ENCODE measurements at regions not wholly inside any gene's neighbourhood (a gene's known extent, or its start where the extent isn't known, plus 50 kb on each side); places are given as distances from the start of the nearest gene placed in this dataset.
A peak's percentile ranks its signal among the peaks of the same experiment; 100 is the strongest.

DNA sequence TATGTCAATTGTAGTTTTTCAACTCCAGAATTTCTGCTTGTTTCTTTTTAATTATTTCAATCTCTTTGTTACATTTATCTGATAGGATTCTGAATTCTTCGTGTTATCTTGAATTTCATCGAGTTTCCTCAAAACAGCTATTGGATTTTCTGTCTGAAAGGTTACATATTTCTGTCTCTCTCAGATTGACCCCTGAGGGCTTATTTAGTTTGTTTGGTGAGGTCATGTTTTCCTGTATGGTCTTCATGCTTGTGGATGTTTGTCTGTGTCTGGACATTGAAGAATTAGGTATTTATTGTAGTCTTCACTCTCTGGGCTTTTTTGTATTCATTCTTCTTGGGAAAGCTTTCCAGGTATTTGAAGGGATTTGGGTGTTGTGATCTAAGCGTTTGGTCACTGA lies 85.6 kb downstream of the SNAPC1 start:
- DNase-seq, result no peak
- in situ Hi-C loops (cut with HindIII; ENCODE audit: low pct_ligation_motif_present, low pct_unique_long_range_greater_than_20kb, low sequenced_read_pairs), result no loop called here

DNA sequence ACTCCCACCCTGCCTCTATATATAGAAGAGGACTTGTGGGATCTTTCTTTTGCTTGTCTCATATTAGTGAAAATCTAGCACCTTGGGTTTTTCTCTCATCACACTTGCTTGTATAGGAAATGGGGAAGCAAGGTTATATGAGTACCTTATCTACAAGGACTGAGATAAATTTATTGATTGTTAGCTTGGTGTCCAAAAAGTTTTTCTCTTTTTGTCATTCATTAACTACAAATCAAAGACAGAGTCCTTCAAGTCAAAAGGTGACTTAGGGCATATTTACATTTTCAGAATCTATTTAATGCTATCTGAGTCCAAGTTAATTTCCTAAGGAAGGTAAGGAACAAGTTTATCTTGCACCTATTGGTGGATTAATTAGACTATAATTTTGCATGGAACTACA lies 92.7 kb downstream of the SNAPC1 start:
- in situ Hi-C loops (cut with HindIII; ENCODE audit: low pct_ligation_motif_present, low pct_unique_long_range_greater_than_20kb, low sequenced_read_pairs), result no loop called here
- DNase-seq, result no peak

DNA sequence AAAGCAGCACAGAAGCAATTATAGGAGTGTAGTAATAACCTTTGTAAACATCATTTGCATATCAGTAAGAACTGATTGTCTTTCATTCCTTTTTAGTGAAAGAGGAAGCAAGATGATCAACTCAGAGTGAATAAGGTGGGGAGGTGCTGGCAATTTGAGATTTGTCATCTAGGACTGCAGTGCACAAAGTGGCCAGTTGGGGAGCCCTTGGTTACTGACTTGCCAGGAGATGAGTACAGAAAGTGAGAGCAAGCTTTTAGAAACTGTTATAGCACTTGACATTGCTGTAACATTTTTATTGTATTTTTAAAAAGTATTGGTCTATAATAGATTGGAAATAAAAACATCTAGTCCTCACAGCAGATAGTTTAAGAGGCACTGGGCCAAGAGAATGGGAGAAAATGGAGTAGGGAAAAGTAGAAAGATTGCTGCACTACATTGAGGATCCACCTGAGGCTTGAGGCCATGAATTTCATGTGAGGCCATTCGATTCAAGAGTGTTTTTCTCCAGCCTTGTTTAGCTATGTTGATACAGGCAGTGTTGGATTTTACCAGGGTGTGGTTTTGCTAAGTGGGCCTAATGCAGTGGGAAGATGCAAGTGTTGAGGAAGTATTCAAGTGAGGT lies 98.2 kb downstream of the SNAPC1 start:
- in situ Hi-C loops (cut with HindIII; ENCODE audit: low pct_ligation_motif_present, low pct_unique_long_range_greater_than_20kb, low sequenced_read_pairs), result no loop called here
- peak; percentile 42 for DNase-seq

DNA sequence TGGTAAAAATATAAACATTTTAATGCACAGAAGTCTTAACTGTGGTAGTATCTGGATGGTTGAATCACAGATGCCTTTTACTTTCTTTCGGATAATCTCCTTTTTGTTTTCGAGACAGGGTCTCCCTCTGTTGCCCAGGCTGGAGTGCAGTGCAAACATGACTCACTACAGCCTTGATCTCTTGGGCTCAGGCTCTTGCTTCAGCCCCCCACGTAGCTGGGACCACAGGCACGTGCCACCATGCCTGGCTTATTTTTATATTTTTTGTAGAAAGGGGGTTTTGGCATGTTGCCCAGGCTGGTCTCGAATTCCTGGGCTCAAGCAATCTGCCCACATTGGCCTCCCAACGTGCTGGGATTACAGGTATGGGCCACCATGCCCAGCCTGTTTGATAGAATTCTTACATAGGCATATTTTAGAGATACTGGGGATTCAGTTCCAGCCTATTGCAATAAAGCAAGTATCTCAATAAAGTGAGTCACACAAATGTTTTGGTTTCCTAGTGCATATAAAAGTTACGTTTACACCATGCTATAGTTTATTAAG lies 99.2 kb downstream of the SNAPC1 start:
- DNase-seq, result no peak
- in situ Hi-C loops (cut with HindIII; ENCODE audit: low pct_ligation_motif_present, low pct_unique_long_range_greater_than_20kb, low sequenced_read_pairs), result no loop called here

DNA sequence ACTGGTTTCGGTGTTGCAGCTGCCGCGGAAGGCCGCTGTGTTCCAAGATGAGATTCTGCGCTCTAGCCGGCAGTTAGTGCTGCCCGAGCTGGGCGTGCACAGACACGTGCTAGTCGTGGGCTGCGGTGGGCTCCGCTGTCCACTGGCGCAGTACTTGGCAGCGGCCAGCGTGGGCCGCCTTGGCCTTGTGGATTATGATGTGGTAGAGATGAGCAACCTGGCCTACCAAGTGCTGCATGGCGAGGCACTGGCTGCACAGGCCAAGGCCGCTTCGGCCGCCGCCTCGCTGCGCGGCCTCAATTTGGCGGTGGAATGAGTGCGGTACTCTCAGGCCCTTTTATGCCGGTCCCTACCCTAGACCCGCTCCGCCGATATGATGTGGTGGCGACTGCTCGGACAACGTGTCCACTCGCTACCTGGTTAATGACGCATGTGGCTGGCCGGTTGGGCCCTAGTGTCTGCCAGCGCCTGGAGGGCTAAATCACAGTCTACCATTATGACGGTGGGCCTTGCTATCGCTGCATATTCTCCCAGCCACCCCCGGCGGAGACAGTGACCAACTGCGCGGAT lies 102.2 kb downstream of the SNAPC1 start:
- no peak for DNase-seq
- in situ Hi-C loops (cut with HindIII; ENCODE audit: low pct_ligation_motif_present, low pct_unique_long_range_greater_than_20kb, low sequenced_read_pairs), result no loop called here

DNA sequence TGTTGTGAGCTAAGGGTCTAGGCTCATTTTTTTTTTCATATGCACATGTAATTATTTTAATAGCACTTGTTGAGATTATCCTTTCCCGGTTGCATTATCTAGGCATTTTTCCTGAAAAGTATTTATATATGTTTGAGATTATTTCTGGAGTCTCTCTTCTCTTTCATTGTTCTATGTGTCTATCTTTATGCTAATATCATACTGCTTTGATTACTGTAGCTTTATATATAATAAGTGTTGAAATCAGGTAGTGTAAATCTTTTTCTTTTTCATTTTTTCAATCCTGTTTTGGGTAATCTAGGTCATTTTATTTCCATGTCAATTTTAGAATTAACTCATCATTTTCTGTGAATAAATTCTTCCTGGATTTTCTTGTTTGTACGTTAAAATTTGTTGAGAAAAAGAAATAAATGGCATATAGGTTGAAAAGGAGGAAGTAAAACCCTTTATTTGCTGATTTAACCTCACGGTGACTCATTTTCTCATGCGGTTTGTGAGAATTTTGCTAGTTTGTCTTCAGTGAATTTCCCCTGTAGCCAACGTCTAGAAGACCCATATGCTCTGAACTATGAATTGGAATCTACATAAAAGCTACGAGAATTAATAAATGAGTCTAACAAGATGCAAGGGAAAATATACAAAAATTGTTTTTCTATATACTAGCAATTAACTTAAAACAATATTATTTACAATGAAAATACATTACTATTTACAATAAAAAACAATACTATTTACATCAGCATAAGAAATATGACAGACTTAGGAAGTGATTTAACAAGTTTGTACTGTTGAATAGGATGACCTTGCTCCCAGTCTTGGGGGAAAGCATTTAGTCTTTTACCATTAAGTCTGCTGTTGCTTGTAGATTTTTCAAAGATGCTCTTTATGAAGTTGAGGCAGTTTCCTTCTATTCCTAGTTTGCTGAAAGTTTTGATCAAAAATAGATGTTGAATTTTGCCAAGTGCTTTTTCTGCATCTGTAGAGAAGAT lies 105.0 kb downstream of the SNAPC1 start:
- no peak for DNase-seq
- in situ Hi-C loops (cut with HindIII; ENCODE audit: low pct_ligation_motif_present, low pct_unique_long_range_greater_than_20kb, low sequenced_read_pairs), result no loop called here

DNA sequence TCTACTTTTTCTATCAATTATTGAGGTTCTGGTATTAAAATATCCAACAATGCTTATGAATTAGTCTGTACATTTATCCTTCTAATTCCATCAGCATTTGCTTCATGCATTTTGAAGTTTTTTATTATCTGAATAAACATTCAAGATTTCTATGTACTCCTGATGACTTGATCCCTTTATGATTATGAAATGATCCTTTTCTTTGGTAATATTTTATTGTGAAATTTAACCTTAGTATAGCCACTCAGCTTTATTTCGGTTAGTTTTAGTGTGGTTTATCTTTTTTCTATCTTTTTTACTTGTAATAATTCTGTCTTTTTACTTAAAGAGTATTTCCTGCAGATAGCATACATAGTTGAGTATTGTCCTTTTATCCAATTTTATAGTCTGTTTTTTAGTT lies 106.6 kb downstream of the SNAPC1 start:
- DNase-seq, result no peak
- in situ Hi-C loops (cut with HindIII; ENCODE audit: low pct_ligation_motif_present, low pct_unique_long_range_greater_than_20kb, low sequenced_read_pairs), result no loop called here

DNA sequence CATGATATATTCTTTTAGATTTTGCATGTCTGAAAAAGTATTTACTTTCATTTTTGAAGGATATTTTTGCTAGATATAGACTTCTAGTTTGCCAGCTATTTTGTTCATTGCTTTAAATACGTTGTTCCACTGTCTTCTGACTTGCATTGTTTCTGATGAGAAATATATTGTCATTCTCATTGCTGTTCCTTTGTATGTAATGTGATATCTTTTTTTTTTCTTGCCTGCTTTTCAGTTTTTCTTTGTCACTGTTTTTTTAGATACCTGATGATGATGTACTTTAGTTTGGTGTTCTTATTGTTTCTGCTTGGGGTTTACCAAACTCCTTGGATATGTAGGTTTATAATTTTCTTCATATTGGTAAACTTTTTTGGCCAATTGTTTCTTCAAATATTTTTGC lies 107.9 kb downstream of the SNAPC1 start:
- no peak for DNase-seq
- in situ Hi-C loops (cut with HindIII; ENCODE audit: low pct_ligation_motif_present, low pct_unique_long_range_greater_than_20kb, low sequenced_read_pairs), result no loop called here

DNA sequence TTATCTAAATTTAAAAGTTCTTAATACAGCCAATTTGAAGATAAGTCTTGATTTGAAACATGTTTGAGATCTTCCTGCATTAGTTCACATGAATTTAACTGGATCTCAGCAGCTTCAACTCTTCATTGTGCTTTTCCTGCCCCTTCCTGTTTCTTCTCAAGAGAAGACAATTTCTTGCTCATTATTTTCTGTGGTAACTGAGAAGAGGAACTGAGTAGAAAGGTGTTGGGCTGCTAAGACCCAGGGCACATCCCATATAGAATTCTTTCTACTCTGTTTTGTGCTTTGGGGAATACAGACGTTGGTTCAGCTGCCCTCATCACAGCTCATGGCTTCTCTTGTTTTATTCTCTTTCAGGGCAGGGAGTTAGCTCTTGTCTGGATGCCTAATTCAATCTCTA lies 110.2 kb downstream of the SNAPC1 start:
- in situ Hi-C loops (cut with HindIII; ENCODE audit: low pct_ligation_motif_present, low pct_unique_long_range_greater_than_20kb, low sequenced_read_pairs), result no loop called here
- no peak for DNase-seq

DNA sequence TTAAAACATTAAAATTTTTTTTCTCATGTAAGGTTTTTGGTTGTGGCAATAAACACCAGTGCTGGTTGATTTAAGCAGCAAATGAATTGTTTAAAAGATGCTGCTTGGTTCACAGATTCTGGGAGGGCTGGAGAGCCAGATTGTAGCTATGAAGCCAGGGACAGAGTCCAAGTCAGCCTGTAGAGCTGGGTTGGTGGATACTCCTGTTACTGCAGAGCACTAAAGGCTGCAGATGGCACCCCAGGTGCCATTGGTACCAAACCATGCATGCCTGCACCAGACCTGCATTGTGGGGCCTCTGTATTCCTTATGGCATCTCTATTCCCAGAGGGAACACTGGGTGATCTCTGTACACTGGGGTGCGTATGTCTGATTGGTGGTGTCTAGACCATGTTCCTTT lies 113.3 kb downstream of the SNAPC1 start:
- no peak for DNase-seq
- in situ Hi-C loops (cut with HindIII; ENCODE audit: low pct_ligation_motif_present, low pct_unique_long_range_greater_than_20kb, low sequenced_read_pairs), result no loop called here

DNA sequence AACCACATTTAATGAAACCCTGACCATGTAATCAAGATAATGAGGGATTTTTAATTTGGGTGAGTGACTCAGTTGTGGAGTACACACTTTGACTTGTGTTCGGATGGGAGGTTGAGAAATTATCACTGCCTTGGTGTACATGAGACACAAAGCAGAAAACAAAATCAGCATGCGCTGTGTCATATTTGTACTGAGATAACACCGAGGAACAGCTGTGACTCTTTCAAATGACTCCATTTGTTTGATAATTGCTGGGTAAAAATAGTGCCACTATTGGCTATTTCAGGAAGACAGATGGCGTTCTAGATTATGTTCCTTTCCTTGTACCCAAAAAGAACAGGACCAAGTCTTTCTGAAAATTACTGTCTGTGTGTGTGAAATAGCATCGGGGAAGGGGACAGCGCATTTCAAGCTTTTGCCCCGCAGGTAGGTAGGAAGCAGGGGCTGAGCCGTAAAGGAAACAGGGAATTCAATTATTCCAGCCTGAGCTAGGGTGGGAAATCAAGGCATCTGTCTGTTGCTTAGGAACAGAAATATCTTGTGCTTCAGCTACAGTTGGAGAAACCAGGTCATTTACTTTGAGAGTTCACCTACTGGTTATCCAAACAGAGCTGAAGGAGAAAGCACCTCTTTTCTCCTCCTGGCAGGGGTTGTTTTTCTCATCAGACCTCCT lies 114.3 kb downstream of the SNAPC1 start:
- no peak for DNase-seq
- in situ Hi-C loops (cut with HindIII; ENCODE audit: low pct_ligation_motif_present, low pct_unique_long_range_greater_than_20kb, low sequenced_read_pairs), result no loop called here

DNA sequence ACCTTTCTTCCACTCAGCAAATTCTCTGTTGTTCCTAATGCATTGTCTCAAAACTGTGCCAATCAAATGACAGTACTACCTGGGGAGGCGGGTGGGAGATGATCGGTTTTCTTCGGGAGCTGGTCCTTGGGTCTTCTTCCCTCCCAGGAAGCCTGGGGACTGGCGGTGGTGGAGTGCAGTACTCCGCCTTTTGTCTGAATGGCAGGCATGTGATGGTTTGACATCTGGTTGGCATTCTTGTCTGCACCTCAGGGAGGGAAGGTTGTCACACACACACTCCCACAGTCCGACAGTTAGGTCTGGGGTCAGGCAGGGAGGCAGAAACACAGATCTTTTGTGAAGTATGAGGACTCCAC lies 114.8 kb downstream of the SNAPC1 start:
- DNase-seq, result no peak
- in situ Hi-C loops (cut with HindIII; ENCODE audit: low pct_ligation_motif_present, low pct_unique_long_range_greater_than_20kb, low sequenced_read_pairs), result no loop called here

DNA sequence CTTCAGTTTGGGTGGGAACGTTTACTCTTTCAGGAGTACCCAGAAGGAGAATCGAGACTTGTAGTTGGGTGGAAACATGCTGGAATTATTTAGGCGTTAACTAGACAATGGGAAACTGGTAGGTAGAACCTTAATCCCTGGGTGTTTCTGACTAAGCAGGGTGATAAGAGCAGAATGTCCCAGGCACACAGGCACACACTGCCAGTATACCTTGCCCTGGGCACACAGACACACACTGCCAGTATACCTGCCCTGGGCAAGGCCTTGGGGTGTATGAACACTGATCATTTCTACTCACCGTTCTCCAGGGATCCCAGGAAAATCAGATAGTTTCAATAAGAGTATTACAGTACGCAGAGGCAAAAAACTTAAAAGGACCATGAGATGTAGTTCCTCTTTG lies 115.5 kb downstream of the SNAPC1 start:
- in situ Hi-C loops (cut with HindIII; ENCODE audit: low pct_ligation_motif_present, low pct_unique_long_range_greater_than_20kb, low sequenced_read_pairs), result no loop called here

DNA sequence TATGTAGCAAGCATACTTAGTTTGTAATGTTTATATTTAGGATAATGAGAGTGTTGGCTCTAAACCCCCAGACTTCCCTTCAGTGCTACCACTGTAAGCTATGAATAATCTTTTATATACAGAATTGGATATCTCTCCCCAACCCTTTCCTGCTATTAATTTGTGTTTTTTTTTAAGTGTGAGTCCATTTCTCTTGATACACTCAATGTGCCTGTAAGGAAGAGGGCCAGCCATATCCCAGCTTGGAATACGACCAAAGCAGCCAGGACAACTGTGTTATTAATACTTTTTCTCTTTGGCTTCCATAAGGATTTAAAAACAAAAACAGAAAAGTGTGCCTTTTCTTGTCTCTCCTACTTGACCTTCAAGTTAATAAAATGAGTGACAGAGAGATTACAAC lies 116.7 kb downstream of the SNAPC1 start:
- no peak for DNase-seq
- in situ Hi-C loops (cut with HindIII; ENCODE audit: low pct_ligation_motif_present, low pct_unique_long_range_greater_than_20kb, low sequenced_read_pairs), result no loop called here

More for the DNA sequence above, 115.5 kb downstream of the SNAPC1 start:
- DNase-seq, result no peak

DNA sequence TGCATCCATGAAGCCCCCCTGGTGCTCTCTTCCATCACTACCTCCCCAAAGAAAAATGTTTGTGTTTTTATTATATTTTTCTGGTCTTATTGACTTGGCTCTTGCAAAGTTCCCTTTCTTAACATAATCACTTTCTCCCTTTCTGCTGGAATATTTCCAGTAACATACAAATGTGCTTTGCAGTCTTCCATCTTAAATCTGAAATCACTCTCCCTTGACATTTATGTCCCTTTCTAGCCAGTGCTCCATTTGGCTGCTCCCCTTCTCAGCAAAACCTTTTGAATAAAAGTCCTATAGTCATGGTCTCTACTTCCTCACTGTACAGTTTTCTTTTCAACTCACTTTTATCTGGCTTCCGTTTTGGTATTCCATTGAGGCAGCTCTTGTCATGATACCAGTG lies 118.8 kb downstream of the SNAPC1 start:
- DNase-seq, result no peak
- in situ Hi-C loops (cut with HindIII; ENCODE audit: low pct_ligation_motif_present, low pct_unique_long_range_greater_than_20kb, low sequenced_read_pairs), result no loop called here

DNA sequence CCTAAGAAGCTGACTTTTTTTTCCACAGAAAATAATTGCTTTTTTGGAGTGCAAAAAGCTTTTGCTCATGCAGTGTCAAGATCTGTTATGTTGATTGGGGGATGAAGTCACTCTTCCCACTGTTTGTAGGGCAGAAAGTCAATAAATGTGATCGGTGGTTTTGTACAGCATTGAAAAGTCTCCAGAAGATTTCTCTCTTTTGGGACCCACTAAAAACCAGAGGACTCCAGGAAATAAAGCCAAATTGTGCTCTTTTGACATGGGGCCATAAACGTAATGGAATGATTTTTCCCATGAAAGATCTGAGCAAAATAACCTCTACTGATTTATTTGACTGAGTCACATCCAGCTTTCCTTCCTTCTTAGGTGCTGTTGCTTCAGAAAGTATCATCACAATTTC lies 122.5 kb downstream of the SNAPC1 start:
- DNase-seq, result no peak
- in situ Hi-C loops (cut with HindIII; ENCODE audit: low pct_ligation_motif_present, low pct_unique_long_range_greater_than_20kb, low sequenced_read_pairs), result no loop called here

DNA sequence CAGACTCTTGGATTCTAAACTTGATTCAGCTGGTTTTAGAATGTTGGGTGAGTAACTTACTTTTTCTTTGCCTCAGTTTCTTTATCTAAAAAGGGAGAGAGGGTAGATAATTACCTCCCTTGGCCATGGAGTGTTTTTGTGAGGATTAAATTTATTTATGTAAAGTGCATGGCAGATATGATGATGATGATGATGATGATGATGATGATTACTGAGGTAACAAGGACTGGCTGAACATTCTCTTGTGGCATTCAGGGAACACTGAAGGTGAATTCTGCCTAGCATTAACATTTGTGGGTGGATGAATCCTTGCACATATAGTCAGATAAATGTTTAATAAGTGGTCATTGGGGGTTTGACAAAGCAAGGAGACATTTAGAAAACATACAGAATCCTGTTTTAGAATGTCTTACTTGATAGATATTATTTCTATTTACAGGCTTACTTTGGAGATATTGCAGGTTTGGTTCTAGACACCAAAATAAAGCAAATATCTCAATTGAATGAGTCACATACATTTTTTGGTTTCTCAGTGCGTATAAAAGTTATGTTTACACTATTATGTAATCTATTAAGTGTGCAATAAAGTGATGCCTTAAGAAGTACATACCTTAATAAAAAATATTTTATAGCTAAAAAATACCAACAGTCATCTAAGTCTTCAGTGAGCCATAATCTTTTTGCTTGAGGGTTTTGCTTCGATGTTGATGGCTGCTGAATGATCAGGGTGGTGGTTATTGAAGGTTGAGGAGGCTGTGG lies 123.2 kb downstream of the SNAPC1 start:
- DNase-seq, result no peak
- in situ Hi-C loops (cut with HindIII; ENCODE audit: low pct_ligation_motif_present, low pct_unique_long_range_greater_than_20kb, low sequenced_read_pairs), result no loop called here

DNA sequence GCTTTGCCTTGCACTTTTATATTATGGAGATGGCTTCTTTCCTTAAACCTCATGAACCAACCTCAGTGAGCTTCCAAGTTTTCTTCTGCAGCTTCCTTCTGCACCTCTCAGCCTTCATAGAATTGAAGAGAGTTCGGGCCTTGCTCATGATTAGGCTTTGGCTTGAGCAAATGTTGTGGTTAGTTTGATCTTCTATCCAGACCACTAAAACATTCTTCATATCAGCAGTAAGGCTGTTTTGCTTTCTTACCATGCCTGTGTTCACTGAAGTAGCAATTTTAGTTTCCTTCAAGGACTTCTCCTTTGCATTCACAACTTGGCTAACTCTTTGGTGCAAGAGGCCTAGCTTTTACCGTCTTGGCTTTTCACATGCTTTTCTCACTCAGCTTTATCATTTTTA lies 125.4 kb downstream of the SNAPC1 start:
- no peak for DNase-seq
- in situ Hi-C loops (cut with HindIII; ENCODE audit: low pct_ligation_motif_present, low pct_unique_long_range_greater_than_20kb, low sequenced_read_pairs), result no loop called here
